H9 (cell line): ENCODE measurements at regions not wholly inside any gene's neighbourhood (a gene's known extent, or its start where the extent isn't known, plus 50 kb on each side); places are given as distances from the start of the nearest gene placed in this dataset.

Source experiments
- DNase-seq: peaks from one replicate; pipeline ENCODE4 v3.0.0-alpha.2; 2017
- H2AFZ ChIP-seq: one replicate; pipeline ENCODE4 v1.6.1; 2013; ENCODE audit warnings: mild to moderate bottlenecking, low read length, control low read depth, moderate library complexity
- H2AK5ac ChIP-seq: 2 replicates; pipeline ENCODE4 v1.6.1; 2013; ENCODE audit warnings: low read length, control low read depth, mixed read lengths; ENCODE audit not compliant: insufficient read length
- H2BK120ac ChIP-seq: one replicate; pipeline ENCODE4 v1.6.1; 2013; ENCODE audit warnings: low read depth, mild to moderate bottlenecking, low read length, control low read depth, inconsistent platforms; ENCODE audit not compliant: poor library complexity, severe bottlenecking
- H2BK12ac ChIP-seq: 2 replicates; pipeline ENCODE4 v1.6.1; 2013; ENCODE audit warnings: low read length, control low read depth, mixed read lengths, low read depth; ENCODE audit not compliant: insufficient read length
- H2BK15ac ChIP-seq: 2 replicates; pipeline ENCODE4 v1.6.1; 2013; ENCODE audit warnings: low read depth, low read length, control low read depth
- H2BK20ac ChIP-seq: one replicate; pipeline ENCODE4 v1.6.1; 2013; ENCODE audit warnings: low read depth, mild to moderate bottlenecking, low read length, control low read depth, inconsistent platforms; ENCODE audit not compliant: poor library complexity, severe bottlenecking
- H2BK5ac ChIP-seq: 2 replicates; pipeline ENCODE4 v1.6.1; 2013; ENCODE audit warnings: low read length, control low read depth, mixed read lengths; ENCODE audit not compliant: insufficient read length
- H3K14ac ChIP-seq: 2 replicates; pipeline ENCODE4 v1.6.1; 2013; ENCODE audit warnings: low read length, control low read depth; ENCODE audit not compliant: insufficient read depth
- H3K18ac ChIP-seq: 2 replicates; pipeline ENCODE4 v1.6.1; 2013; ENCODE audit warnings: low read depth, mild to moderate bottlenecking, mixed read lengths, low read length, control low read depth; ENCODE audit not compliant: insufficient read length
- H3K23ac ChIP-seq: 2 replicates; pipeline ENCODE4 v1.6.1; 2013; ENCODE audit warnings: low read length, control low read depth, mixed read lengths, low read depth; ENCODE audit not compliant: insufficient read length
- H3K23me2 ChIP-seq: 2 replicates; pipeline ENCODE4 v1.6.1; 2013; ENCODE audit warnings: low read depth, mild to moderate bottlenecking, mixed read lengths, low read length, control low read depth; ENCODE audit not compliant: insufficient read length, poor library complexity, severe bottlenecking
- H3K27ac ChIP-seq: 2 replicates; pipeline ENCODE4 v1.5.1; 2013; ENCODE audit warnings: low read length, control low read depth, mixed read lengths, low read depth; ENCODE audit not compliant: insufficient read length
- H3K27me3 ChIP-seq: 2 replicates; pipeline ENCODE4 v1.6.1; 2013; ENCODE audit warnings: low read length, control low read depth, inconsistent platforms; ENCODE audit not compliant: insufficient read depth
- H3K4ac ChIP-seq: 2 replicates; pipeline ENCODE4 v1.6.1; 2013; ENCODE audit warnings: low read depth, mild to moderate bottlenecking, control low read depth, inconsistent platforms, low read length, moderate library complexity
- H3K4me1 ChIP-seq: 2 replicates; pipeline ENCODE4 v1.6.1; 2013; ENCODE audit warnings: low read length, control low read depth, inconsistent platforms; ENCODE audit not compliant: insufficient read depth
- H3K4me2 ChIP-seq: 2 replicates; pipeline ENCODE4 v1.6.1; 2013; ENCODE audit warnings: low read length, control low read depth, mixed read lengths; ENCODE audit not compliant: insufficient read length, insufficient read depth
- H3K56ac ChIP-seq: 2 replicates; pipeline ENCODE4 v1.6.1; 2013; ENCODE audit warnings: low read depth, mild to moderate bottlenecking, mixed read lengths, low read length, control low read depth; ENCODE audit not compliant: insufficient read length
- H3K79me1 ChIP-seq: 2 replicates; pipeline ENCODE4 v1.6.1; 2013; ENCODE audit warnings: low read depth, mild to moderate bottlenecking, moderate library complexity, low read length, control low read depth, inconsistent platforms; ENCODE audit not compliant: insufficient read depth, poor library complexity, severe bottlenecking
- H3K79me2 ChIP-seq: 2 replicates; pipeline ENCODE4 v1.6.1; 2013; ENCODE audit warnings: low read length, control low read depth, inconsistent platforms; ENCODE audit not compliant: insufficient read depth
- H3K9ac ChIP-seq: 2 replicates; pipeline ENCODE4 v1.6.1; 2013; ENCODE audit warnings: low read length, control low read depth, mixed read lengths; ENCODE audit not compliant: insufficient read length; ENCODE audit errors: extremely low read depth
- H3K9me3 ChIP-seq: one replicate; pipeline ENCODE4 v1.6.1; 2013; ENCODE audit warnings: low read depth, low read length, inconsistent platforms; ENCODE audit not compliant: control insufficient read depth
- H3T11ph ChIP-seq: one replicate; pipeline ENCODE4 v1.6.1; 2013; ENCODE audit warnings: mild to moderate bottlenecking, low read length, control low read depth, inconsistent platforms
- H4K20me1 ChIP-seq: one replicate; pipeline ENCODE4 v1.6.1; 2013; ENCODE audit not compliant: control insufficient read depth, insufficient read length, insufficient read depth
- H4K5ac ChIP-seq: 2 replicates; pipeline ENCODE4 v1.6.1; 2013; ENCODE audit warnings: low read depth, mild to moderate bottlenecking, mixed read lengths, low read length, control low read depth; ENCODE audit not compliant: insufficient read length
- H4K8ac ChIP-seq: replicated peaks from 2 replicates; pipeline ENCODE4 v1.6.1; 2013; ENCODE audit warnings: low read length, control low read depth, mixed read lengths, low read depth; ENCODE audit not compliant: insufficient read length
- H4K91ac ChIP-seq: 2 replicates; pipeline ENCODE4 v1.6.1; 2013; ENCODE audit warnings: low read depth, mild to moderate bottlenecking, moderate library complexity, mixed read lengths, low read length, control low read depth; ENCODE audit not compliant: insufficient read length
- H3K27ac Mint-ChIP-seq, 3 experiments: 2 replicates in 2 of 3; 3 replicates in 1 of 3; pipeline ENCODE4 v1.8.0; 2020 to 2021; ENCODE audit warnings: mixed read lengths in 3 of 3, mild to moderate bottlenecking in 1 of 3, moderate library complexity in 1 of 3
- H3K27me3 Mint-ChIP-seq: 2 replicates; pipeline ENCODE4 v1.8.0; 2021; ENCODE audit warnings: low read depth, mild to moderate bottlenecking, moderate library complexity, mixed read lengths
- H3K36me3 Mint-ChIP-seq, 3 experiments: 2 replicates in 2 of 3; 3 replicates in 1 of 3; pipeline ENCODE4 v1.8.0; 2020 to 2021; ENCODE audit warnings: low read depth in 3 of 3, mixed read lengths in 3 of 3; ENCODE audit not compliant: insufficient read depth in 1 of 3
- H3K4me1 Mint-ChIP-seq, 2 experiments: 2 replicates each; pipeline ENCODE4 v1.8.0; 2020; ENCODE audit warnings: mixed read lengths in 2 of 2
- H3K4me3 Mint-ChIP-seq, 2 experiments: 2 replicates in 1 of 2; 3 replicates in 1 of 2; pipeline ENCODE4 v1.8.0; 2020 to 2021; ENCODE audit warnings: mild to moderate bottlenecking in 2 of 2, mixed read lengths in 2 of 2, moderate library complexity in 1 of 2
- H3K9me3 Mint-ChIP-seq, 2 experiments: 2 replicates in 1 of 2; 3 replicates in 1 of 2; pipeline ENCODE4 v1.8.0; 2020; ENCODE audit warnings: mild to moderate bottlenecking in 2 of 2, mixed read lengths in 2 of 2, moderate library complexity in 1 of 2
- WGBS: extraction: QIAGEN DNeasy Blood & Tissue Kit; methylation state at CpG from one replicate; pipeline ENCODE4 v1.1.7; 2013; ENCODE audit warnings: missing lambda C conversion rate, low lambda C conversion rate, mixed read lengths; ENCODE audit not compliant: insufficient read length; ENCODE audit errors: extremely low coverage; 5-methylcytosine and 5-hydroxymethylcytosine counted together
- TF ChIP-seq, protein P1 (sequence below): fragments of 200-600 bp; sonication (generic); conservative IDR thresholded peaks from 3 replicates; pipeline ENCODE4 v1.8.0; 2021; ENCODE audit warnings: antibody characterized with exemption, mild to moderate bottlenecking

DNA sequence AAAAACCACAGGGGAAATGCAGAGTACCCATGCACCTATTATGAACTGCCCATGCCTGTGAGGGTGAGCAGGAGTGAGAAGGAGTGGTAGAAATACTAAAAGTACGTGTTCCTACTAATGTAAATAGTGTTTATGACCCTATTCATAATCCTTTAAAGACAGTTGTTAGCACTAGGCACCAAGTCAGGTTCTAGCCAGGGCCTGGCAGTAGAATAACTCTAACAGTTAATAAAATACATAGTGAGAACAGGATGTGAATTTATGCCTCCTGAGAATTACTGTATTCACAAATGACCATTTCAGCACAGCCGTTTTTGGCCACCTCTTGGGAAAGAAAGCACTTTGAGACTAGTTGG, 103.2 kb upstream of the TARS1 start:
- H3K23me2 ChIP-seq = no peaks in the 10 kb centered on the region
- no peak overlapping the region for H3K4me2 ChIP-seq
- Mint-ChIP-seq H3K9me3 (no peaks in the 10 kb centered on the region; a peak in 1 of 5 replicates), H3K36me3 (no peaks in the 10 kb centered on the region; a peak in 1 of 7 replicates), H3K4me1 (peaks cover 33 to 44% of the 10 kb centered on the region in 2 experiments), H3K4me3 (no peak overlapping the region), H3K27ac (peak overlapping the region in 1 of 3 experiments; percentile 62; a peak in 1 of 7 replicates), H3K27me3 (no peaks in the 10 kb centered on the region; the same call in 1 of the 2 replicates)
- H4K8ac ChIP-seq = no peak overlapping the region
- H3K18ac ChIP-seq = no peak overlapping the region
- H2BK15ac ChIP-seq = no peak overlapping the region
- H2AK5ac ChIP-seq = no peak overlapping the region
- no peaks in the 10 kb centered on the region for H3K79me2 ChIP-seq
- H3K23ac ChIP-seq = no peak overlapping the region
- no peaks in the 10 kb centered on the region for H4K20me1 ChIP-seq
- TF ChIP-seq, protein P1, sequence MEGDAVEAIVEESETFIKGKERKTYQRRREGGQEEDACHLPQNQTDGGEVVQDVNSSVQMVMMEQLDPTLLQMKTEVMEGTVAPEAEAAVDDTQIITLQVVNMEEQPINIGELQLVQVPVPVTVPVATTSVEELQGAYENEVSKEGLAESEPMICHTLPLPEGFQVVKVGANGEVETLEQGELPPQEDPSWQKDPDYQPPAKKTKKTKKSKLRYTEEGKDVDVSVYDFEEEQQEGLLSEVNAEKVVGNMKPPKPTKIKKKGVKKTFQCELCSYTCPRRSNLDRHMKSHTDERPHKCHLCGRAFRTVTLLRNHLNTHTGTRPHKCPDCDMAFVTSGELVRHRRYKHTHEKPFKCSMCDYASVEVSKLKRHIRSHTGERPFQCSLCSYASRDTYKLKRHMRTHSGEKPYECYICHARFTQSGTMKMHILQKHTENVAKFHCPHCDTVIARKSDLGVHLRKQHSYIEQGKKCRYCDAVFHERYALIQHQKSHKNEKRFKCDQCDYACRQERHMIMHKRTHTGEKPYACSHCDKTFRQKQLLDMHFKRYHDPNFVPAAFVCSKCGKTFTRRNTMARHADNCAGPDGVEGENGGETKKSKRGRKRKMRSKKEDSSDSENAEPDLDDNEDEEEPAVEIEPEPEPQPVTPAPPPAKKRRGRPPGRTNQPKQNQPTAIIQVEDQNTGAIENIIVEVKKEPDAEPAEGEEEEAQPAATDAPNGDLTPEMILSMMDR = no peak
- no peak overlapping the region for H2BK12ac ChIP-seq
- no peaks in the 10 kb centered on the region for H3K27me3 ChIP-seq
- H3K56ac ChIP-seq = no peak overlapping the region
- H3K4me1 ChIP-seq = peaks cover 7% of the 10 kb centered on the region
- no peaks in the 10 kb centered on the region for H3K79me1 ChIP-seq
- no peak overlapping the region for H3K4ac ChIP-seq
- H4K91ac ChIP-seq = no peak overlapping the region
- no peak overlapping the region for H3T11ph ChIP-seq
- no peak overlapping the region for H3K9ac ChIP-seq
- H3K14ac ChIP-seq = no peak overlapping the region
- no peak overlapping the region for H2BK120ac ChIP-seq
- no peak overlapping the region for H3K27ac ChIP-seq
- no peak for DNase-seq
- no peak overlapping the region for H2BK20ac ChIP-seq
- no peak overlapping the region for H4K5ac ChIP-seq
- WGBS = no CpG with 5 or more reads among the region's 2 CpGs
- no peak overlapping the region for H2AFZ ChIP-seq
- H3K9me3 ChIP-seq = no peaks in the 10 kb centered on the region
- no peak overlapping the region for H2BK5ac ChIP-seq
